ENCODE measurements at regions not wholly inside any gene's neighbourhood (a gene's known extent, or its start where the extent isn't known, plus 50 kb on each side); places are given as distances from the start of the nearest gene placed in this dataset.

GRCh38 chr9:84513473-84513872 lies 156.1 kb upstream of the NTRK2 start:
- TF ChIP-seq POLR2AphosphoS5 (IDR thresholded peaks at IDR 0.05) (no peak), EP300 (IDR thresholded peaks at IDR 0.05) (no peak)
- Histone ChIP-seq H3K4me1 (no peaks in the 10 kb centered on the region), H3K27ac (no peak overlapping the region), H3K36me3 (no peaks in the 10 kb centered on the region), H3K9me3 (no peaks in the 10 kb centered on the region), H3K4me3 (no peak overlapping the region), H3K27me3 (no peaks in the 10 kb centered on the region)
- no peak for DNase-seq
- intact Hi-C loops (cut with DNase I): no loop called here
- 32 to 65% methylated on average over 1 of the region's 1 CpG for WGBS, 2 donors

GRCh38 chr9:84513979-84514378 lies 155.6 kb upstream of the NTRK2 start:
- H3K27ac ChIP-seq: no peak overlapping the region
- H3K36me3 ChIP-seq: no peaks in the 10 kb centered on the region
- H3K4me3 ChIP-seq: no peak overlapping the region
- WGBS, 2 donors: 77 to 80% methylated on average over 2 of the region's 2 CpGs
- intact Hi-C loops (cut with DNase I): no loop called here
- H3K4me1 ChIP-seq: no peaks in the 10 kb centered on the region
- no peaks in the 10 kb centered on the region for H3K27me3 ChIP-seq
- DNase-seq: no peak
- H3K9me3 ChIP-seq: peaks cover 0 to 2% (median 0%) of the 10 kb centered on the region in 4 donors
- TF ChIP-seq POLR2AphosphoS5 (IDR thresholded peaks at IDR 0.05) (no peak), CTCF (IDR thresholded peaks at IDR 0.05) (no peak), POLR2A (IDR thresholded peaks at IDR 0.05) (no peak), EP300 (IDR thresholded peaks at IDR 0.05) (no peak)

GRCh38 chr9:84514421-84514820 lies 155.1 kb upstream of the NTRK2 start:
- TF ChIP-seq EP300 (IDR thresholded peaks at IDR 0.05): no peak
- TF ChIP-seq POLR2A (IDR thresholded peaks at IDR 0.05): no peak
- no peak for TF ChIP-seq CTCF (IDR thresholded peaks at IDR 0.05)
- TF ChIP-seq POLR2AphosphoS5 (IDR thresholded peaks at IDR 0.05): no peak
- Histone ChIP-seq H3K9me3 (peaks cover 0 to 6% (median 0%) of the 10 kb centered on the region in 4 donors), H3K27me3 (no peaks in the 10 kb centered on the region), H3K4me1 (no peaks in the 10 kb centered on the region), H3K36me3 (no peaks in the 10 kb centered on the region), H3K4me3 (no peak overlapping the region), H3K27ac (no peak overlapping the region)
- 70 to 80% methylated on average over 5 of the region's 5 CpGs for whole genome bisulfite sequencing, 2 donors
- DNase-seq: no peak
- intact Hi-C loops (cut with DNase I): no loop called here

- H3K36me3 ChIP-seq: no peaks in the 10 kb centered on the region
- no peak overlapping the region for H3K4me3 ChIP-seq
- no peak overlapping the region for H3K27ac ChIP-seq
- no peaks in the 10 kb centered on the region for H3K4me1 ChIP-seq
- DNase-seq: no peak
- H3K9me3 ChIP-seq: peaks cover 0 to 6% (median 0%) of the 10 kb centered on the region in 4 donors
- no peak for TF ChIP-seq CTCF (IDR thresholded peaks at IDR 0.05)
- no peak for TF ChIP-seq EP300 (IDR thresholded peaks at IDR 0.05)
- no peak for TF ChIP-seq POLR2AphosphoS5 (IDR thresholded peaks at IDR 0.05)
- no peak for TF ChIP-seq POLR2A (IDR thresholded peaks at IDR 0.05)
- intact Hi-C loops (cut with DNase I): no loop called here
- 86 to 87% methylated on average over 5 of the region's 5 CpGs for WGBS, 2 donors
- no peaks in the 10 kb centered on the region for H3K27me3 ChIP-seq
Observed at GRCh38 chr9:84517026-84517425, 152.5 kb upstream of the NTRK2 start.

GRCh38 chr9:84519413-84519812 lies 150.1 kb upstream of the NTRK2 start:
- no peak for TF ChIP-seq EP300 (IDR thresholded peaks at IDR 0.05)
- TF ChIP-seq POLR2AphosphoS5 (IDR thresholded peaks at IDR 0.05): no peak
- TF ChIP-seq POLR2A (IDR thresholded peaks at IDR 0.05): no peak
- no peak for TF ChIP-seq CTCF (IDR thresholded peaks at IDR 0.05)
- H3K36me3 ChIP-seq: no peaks in the 10 kb centered on the region
- intact Hi-C loops (cut with DNase I): no loop called here
- H3K4me3 ChIP-seq: no peak overlapping the region
- WGBS, 2 donors: 82 to 89% methylated on average over 5 of the region's 5 CpGs
- peaks cover 0 to 6% (median 0%) of the 10 kb centered on the region in 4 donors for H3K9me3 ChIP-seq
- H3K4me1 ChIP-seq: no peaks in the 10 kb centered on the region
- H3K27ac ChIP-seq: no peak overlapping the region
- no peak for DNase-seq
- H3K27me3 ChIP-seq: no peaks in the 10 kb centered on the region

Measured in sigmoid colon (tissue), 6 donors.